Loucy (cell line): ENCODE measurements at regions not wholly inside any gene's neighbourhood (a gene's known extent, or its start where the extent isn't known, plus 50 kb on each side); places are given as distances from the start of the nearest gene placed in this dataset.

Experiments
- H2AFZ ChIP-seq: fragments of 200-600 bp; sonication (generic); 2 replicates; pipeline ENCODE4 v1.6.0; 2016; ENCODE audit warnings: antibody characterized with exemption, mild to moderate bottlenecking, low read length, moderate library complexity
- H3F3A ChIP-seq: fragments of 200-600 bp; 2 replicates; pipeline ENCODE4 v1.6.0; 2016; ENCODE audit warnings: antibody characterized with exemption, low read depth, mild to moderate bottlenecking
- H3K27me3 ChIP-seq: fragments of 200-600 bp; sonication (generic); 2 replicates; pipeline ENCODE4 v1.6.1; 2014; ENCODE audit warnings: low read length, mild to moderate bottlenecking; ENCODE audit not compliant: insufficient read depth, poor library complexity, severe bottlenecking
- H3K36me3 ChIP-seq: fragments of 200-600 bp; sonication (generic); 2 replicates; pipeline ENCODE4 v1.6.1; 2016; ENCODE audit warnings: low read length; ENCODE audit not compliant: insufficient read depth
- H3K4me1 ChIP-seq: fragments of 200-600 bp; sonication (generic); 2 replicates; pipeline ENCODE4 v1.5.1; 2014; ENCODE audit warnings: low read length, mild to moderate bottlenecking; ENCODE audit not compliant: insufficient read depth, poor library complexity, severe bottlenecking
- H3K4me2 ChIP-seq: fragments of 200-600 bp; sonication (generic); 2 replicates; pipeline ENCODE4 v1.6.0; 2014; ENCODE audit warnings: antibody characterized with exemption, low read length, low read depth, mild to moderate bottlenecking; ENCODE audit not compliant: poor library complexity, severe bottlenecking
- H3K4me3 ChIP-seq: fragments of 200-600 bp; sonication (generic); 2 replicates; pipeline ENCODE4 v1.5.1; 2014; ENCODE audit warnings: low read length, mild to moderate bottlenecking, mixed read lengths; ENCODE audit not compliant: poor library complexity, severe bottlenecking
- H3K79me2 ChIP-seq: fragments of 200-600 bp; sonication (generic); 2 replicates; pipeline ENCODE4 v1.6.1; 2014; ENCODE audit warnings: low read length; ENCODE audit not compliant: insufficient read depth
- H3K9ac ChIP-seq: fragments of 200-600 bp; sonication (generic); 2 replicates; pipeline ENCODE4 v1.6.0; 2014; ENCODE audit warnings: mild to moderate bottlenecking, low read depth, low read length, moderate library complexity; ENCODE audit not compliant: poor library complexity, severe bottlenecking
- H3K9me2 ChIP-seq: fragments of 200-600 bp; sonication (generic); replicated peaks from 2 replicates; pipeline ENCODE4 v1.6.1; 2016; ENCODE audit warnings: low read depth, low read length, mixed read lengths
- H3K9me3 ChIP-seq: fragments of 200-600 bp; sonication (generic); 2 replicates; pipeline ENCODE4 v1.6.1; 2014; ENCODE audit warnings: mild to moderate bottlenecking, antibody characterized with exemption, low read length, low read depth; ENCODE audit not compliant: insufficient read depth
- H4K20me1 ChIP-seq: fragments of 200-600 bp; sonication (generic); 2 replicates; pipeline ENCODE4 v1.6.0; 2014; ENCODE audit warnings: antibody characterized with exemption, low read length, mild to moderate bottlenecking; ENCODE audit not compliant: insufficient read depth, poor library complexity, severe bottlenecking
- CTCF ChIP-seq: fragments of 200-600 bp; sonication (generic); conservative IDR thresholded peaks from 2 replicates; pipeline ENCODE4 v1.5.1; 2014; ENCODE audit warnings: mild to moderate bottlenecking, antibody characterized with exemption, low read length
- EZH2phosphoT487 ChIP-seq: fragments of 200-600 bp; IDR thresholded peaks from 2 replicates; pipeline ENCODE4 v1.6.1; 2018; ENCODE audit warnings: antibody characterized with exemption, mild to moderate bottlenecking, moderate library complexity, borderline replicate concordance

- TF ChIP-seq CTCF (no peak), EZH2phosphoT487 (no peak)
- no peaks in the 10 kb centered on the region for H4K20me1 ChIP-seq
- H3K9me3 ChIP-seq, result no peaks in the 10 kb centered on the region
- H3K79me2 ChIP-seq, result no peaks in the 10 kb centered on the region
- H3K27me3 ChIP-seq, result no peaks in the 10 kb centered on the region
- H3K4me1 ChIP-seq, result no peaks in the 10 kb centered on the region
- H3F3A ChIP-seq, result no peaks in the 10 kb centered on the region
- H3K4me3 ChIP-seq, result no peak overlapping the region
- H3K9ac ChIP-seq, result no peak overlapping the region
- H3K36me3 ChIP-seq, result no peaks in the 10 kb centered on the region
- no peak overlapping the region for H3K4me2 ChIP-seq
- H2AFZ ChIP-seq, result no peak overlapping the region
- H3K9me2 ChIP-seq, result no peaks in the 10 kb centered on the region
Observed at GRCh38 chr6:113211170-113211569, 646.0 kb upstream of the MARCKS start.

- no peak for TF ChIP-seq EZH2phosphoT487
- TF ChIP-seq CTCF, result no peak
- Histone ChIP-seq H2AFZ (no peak overlapping the region), H3K27me3 (no peaks in the 10 kb centered on the region)
Observed at GRCh38 chr6:113219783-113220182, 637.4 kb upstream of the MARCKS start.

GRCh38 chr6:113220832-113221231 lies 636.3 kb upstream of the MARCKS start:
- Histone ChIP-seq H3K4me3 (no peak overlapping the region), H3K4me1 (no peaks in the 10 kb centered on the region), H3K36me3 (no peaks in the 10 kb centered on the region), H3K79me2 (no peaks in the 10 kb centered on the region), H2AFZ (no peak overlapping the region), H3K4me2 (no peak overlapping the region), H3K9ac (no peak overlapping the region), H4K20me1 (no peaks in the 10 kb centered on the region), H3K9me2 (no peaks in the 10 kb centered on the region), H3K27me3 (no peaks in the 10 kb centered on the region), H3F3A (no peaks in the 10 kb centered on the region), H3K9me3 (no peaks in the 10 kb centered on the region)
- no peak for TF ChIP-seq CTCF
- no peak for TF ChIP-seq EZH2phosphoT487

More at GRCh38 chr6:113219783-113220182, 637.4 kb upstream of the MARCKS start:
- no peaks in the 10 kb centered on the region for H3K4me1 ChIP-seq
- H3K4me2 ChIP-seq, result no peak overlapping the region
- H3K9me3 ChIP-seq, result no peaks in the 10 kb centered on the region
- no peaks in the 10 kb centered on the region for H4K20me1 ChIP-seq
- no peak overlapping the region for H3K9ac ChIP-seq
- no peaks in the 10 kb centered on the region for H3K36me3 ChIP-seq
- no peak overlapping the region for H3K4me3 ChIP-seq
- H3K79me2 ChIP-seq, result no peaks in the 10 kb centered on the region
- H3K9me2 ChIP-seq, result no peaks in the 10 kb centered on the region
- no peaks in the 10 kb centered on the region for H3F3A ChIP-seq
